Daoy (cell line): ENCODE measurements at regions not wholly inside any gene's neighbourhood (a gene's known extent, or its start where the extent isn't known, plus 50 kb on each side); places are given as distances from the start of the nearest gene placed in this dataset.

ENCODE experiments used
- DNase-seq: peaks from one replicate; pipeline ENCODE4 v3.0.0-alpha.2; 2015; ENCODE audit warnings: low read depth

DNA sequence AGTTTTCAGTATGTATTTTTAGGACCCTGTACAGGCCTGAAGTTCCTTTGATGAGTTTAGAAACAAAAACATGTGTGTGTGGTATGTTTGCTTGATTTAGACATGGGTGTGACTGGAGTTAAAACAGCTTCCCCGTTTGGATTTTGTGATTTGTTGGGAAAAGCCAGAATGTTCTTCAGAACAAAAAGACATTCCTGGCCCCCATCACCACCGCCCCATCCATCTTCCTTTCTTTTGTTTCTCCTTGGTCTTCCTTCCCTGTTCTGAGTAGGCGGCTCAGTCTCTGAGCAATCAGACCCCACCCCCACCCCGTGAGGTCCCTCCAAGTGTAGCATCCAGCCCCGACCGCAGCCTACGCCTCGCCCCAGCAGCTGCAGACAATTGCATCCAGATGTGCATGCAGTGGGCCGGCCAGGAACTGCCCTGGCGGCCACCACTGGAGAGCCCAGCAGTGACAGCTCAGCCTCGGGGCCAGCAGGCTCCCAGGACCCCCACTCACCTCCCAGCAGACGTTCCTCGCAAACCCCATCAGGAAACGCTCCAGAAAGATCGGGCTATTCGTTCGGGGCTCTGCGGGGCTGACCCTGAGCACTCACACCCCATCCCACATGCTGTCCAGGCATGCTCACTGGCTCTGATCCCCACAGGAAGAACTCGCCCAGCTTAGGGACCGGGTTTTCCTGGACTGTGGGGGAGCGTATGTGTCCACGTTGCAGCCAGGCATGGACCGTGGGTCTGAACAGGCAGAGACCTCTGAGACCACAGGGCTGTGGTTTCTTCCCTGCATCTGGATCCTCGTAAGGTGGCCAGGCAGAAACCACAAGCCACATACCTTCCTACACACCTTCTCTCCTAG is 99.8 kb upstream of the CDH5 start:
- peak; percentile 88 for DNase-seq

DNA sequence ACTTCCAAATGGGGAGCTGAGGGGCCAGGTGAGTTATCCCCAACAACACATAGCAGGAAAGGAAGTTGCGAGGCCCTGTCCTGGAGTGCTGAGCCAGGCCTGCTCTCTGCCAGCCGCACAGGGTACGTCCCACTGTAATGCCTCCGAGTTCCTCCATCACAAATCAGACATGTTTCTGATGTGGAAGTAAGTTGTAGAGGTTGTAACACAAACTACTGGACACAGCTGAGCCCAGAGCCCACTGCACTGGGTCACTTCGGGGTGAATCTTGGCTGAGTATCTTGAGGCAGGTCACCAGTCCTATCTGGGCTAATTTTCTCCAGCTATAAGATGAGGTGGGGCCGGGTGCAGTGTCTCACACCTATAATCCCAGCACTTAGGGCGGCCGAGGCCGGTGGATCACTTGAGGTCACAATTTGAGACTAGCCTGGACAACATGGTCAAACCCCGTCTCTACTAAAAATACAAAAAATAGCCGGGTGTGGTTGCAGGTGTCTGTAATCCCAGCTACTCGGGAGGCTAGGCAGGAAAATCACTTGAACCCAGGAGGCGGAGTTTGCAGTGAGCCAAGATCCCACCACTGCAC is 100.8 kb upstream of the CDH5 start:
- DNase-seq, result no peak

DNA sequence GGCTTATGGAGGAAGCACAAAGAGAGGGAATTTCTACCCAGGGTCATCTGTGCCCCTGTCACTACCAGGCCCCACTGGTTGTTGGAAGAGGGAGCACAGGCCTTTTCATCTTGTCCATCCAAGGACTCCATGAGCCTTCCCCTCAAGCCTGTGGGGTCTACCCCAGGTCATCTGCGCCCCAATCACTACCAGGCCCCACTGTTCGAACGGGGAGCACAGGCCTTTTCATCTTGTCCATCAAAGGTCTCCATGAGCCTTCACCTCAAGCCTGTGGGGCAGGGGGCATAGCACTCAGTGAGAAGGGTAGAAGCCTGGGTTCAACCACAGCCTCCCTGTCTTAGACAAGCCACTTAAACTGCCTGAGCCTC is 101.5 kb upstream of the CDH5 start:
- DNase-seq, result no peak

DNA sequence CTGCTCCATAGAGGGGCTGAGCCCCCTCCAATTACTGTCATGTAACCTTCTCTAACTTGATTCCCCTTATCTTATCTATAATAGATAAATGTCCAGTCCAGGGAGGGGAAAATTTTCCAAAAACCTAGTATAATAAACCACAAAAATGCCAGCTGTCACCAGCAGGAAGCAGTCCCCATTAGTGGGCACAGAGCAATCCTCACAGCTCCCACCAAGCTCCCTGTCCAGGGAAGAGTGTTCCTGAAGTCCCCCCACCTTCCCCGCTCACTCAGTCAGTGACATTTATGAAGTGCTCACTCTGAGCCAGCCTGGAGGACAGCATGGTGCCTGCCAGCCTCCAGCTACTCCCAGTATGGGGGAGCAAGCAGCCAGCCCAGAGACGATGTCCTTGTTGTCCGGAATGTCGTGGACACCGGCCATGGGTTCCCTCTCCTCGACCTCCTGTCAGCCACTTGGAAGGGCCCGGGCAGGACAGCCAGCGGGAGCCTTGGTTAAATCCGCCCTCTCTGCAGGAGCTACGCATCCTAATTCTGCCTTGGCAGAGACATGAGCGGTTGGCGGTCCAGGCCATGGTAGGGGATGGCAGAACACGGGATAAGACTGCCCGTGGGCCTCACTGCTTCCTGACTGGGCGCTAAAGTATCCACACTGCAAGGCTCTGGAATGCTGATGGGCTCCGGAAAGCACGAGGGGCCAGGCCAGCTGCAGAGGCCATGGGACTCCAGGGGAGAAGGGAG is 102.0 kb upstream of the CDH5 start:
- no peak for DNase-seq

DNA sequence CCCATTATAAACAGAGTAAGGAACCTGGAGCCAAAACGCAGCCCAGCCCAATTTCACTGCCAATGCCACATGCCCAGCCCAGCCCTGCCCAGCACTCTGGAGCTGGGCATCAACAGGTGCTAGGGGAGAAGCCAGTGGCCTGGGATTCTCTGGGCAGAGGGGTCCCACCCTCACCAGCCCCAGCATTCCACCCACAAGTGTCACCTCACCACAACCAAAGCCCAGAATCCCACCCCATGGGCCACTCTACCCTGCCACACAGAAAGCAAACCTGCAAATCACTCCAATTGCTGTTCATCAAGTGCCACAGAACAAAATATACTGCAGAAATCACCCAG is 102.5 kb upstream of the CDH5 start:
- no peak for DNase-seq

DNA sequence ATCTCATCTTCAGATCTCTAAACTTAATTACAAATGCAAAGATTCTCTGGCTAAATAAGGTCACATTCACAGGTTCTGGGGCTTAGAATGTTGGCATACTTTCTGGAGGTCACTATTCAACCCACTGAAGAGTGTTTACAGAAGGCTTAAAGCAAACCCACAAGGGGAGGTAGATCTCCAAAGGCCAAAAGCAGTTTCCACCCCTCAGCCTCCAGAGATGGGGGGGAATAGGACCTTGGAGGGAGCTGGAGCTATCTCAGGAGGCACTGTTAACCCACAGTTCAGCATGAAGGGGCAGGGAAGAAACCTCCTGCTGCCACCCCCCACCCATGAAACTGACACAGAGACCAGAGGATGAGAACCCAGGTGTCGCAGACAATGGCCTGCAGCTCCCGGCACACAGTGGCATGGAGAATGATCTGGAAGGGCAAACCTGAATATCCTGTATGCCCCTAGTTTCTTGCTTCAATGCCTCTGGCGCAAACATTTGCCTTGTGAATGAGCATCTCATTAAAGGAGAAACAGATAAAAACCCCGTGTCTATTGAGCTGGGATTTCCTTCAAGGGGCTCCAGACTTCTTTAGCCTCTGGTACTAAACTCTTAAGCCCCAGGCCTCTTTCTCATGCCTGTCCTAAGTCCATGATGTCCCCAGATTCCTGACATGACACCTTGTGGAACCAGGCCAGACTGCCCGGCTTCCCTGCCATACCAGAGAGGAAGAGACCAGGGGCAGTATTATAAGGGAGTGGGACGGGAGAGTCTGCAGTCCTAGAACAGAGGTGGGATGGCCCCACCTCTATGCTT is 103.1 kb upstream of the CDH5 start:
- DNase-seq, result no peak

DNA sequence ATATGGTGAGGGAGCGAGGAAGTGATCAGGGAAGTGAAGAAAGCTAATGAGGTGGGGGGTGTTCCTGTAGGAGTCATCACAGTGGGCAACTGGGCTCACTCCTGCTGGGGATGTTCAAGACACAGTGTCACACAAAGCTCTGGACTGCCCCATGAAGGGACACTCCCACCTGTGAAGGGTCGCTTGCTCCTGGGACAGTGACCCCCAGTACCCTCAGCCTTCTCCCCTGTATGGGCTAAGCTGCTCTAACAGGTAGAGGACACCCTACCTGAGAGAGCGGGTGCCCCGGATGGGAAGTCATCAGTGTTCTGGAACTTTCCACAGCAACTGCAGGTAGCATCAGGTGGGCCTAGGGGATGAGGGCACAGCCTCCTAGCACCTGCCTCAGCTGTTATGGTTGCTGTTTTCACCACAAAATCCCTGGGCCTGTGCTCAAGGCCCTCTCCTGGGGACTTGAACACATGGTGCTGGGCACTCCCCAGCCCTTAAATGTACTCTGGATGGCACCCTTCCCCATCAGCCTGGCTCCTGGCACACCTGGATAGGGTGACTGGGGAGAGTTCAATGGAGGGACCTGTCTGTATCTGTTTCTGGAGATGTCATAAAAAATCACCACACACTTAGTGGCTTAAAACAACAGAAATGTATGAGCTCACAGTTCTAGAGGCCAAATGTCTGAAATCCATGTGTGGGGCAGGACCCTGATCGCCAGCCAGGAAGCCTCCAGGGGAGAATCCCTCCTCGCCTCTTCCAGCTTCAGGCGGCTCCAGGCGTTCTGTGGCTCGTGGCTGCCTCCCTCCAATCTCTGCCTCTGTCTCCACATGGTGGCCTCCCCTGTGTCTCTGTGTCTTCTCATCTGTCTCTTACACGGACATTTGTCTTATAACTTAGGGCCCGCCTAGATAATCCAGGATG is 104.0 kb upstream of the CDH5 start:
- peak; percentile 46 for DNase-seq

DNA sequence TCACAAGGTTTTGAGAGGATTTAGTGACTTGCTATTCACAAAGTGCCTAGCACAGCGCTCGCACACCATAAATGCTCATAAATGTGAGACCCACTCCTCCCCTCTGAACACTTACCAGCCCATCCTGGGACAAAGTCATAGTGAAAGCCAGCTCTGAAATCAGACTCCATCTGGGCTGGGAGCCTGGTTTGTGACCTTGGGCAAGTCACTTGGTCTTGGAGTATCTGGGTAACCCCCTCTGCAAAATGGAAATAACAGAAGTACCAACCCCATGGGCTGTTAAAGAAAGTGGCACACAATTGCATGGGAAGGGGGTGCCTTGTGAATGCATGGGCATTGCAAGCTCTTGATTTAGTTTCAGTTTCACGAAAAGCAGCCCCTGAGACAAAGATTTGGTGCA is 104.7 kb upstream of the CDH5 start:
- no peak for DNase-seq

DNA sequence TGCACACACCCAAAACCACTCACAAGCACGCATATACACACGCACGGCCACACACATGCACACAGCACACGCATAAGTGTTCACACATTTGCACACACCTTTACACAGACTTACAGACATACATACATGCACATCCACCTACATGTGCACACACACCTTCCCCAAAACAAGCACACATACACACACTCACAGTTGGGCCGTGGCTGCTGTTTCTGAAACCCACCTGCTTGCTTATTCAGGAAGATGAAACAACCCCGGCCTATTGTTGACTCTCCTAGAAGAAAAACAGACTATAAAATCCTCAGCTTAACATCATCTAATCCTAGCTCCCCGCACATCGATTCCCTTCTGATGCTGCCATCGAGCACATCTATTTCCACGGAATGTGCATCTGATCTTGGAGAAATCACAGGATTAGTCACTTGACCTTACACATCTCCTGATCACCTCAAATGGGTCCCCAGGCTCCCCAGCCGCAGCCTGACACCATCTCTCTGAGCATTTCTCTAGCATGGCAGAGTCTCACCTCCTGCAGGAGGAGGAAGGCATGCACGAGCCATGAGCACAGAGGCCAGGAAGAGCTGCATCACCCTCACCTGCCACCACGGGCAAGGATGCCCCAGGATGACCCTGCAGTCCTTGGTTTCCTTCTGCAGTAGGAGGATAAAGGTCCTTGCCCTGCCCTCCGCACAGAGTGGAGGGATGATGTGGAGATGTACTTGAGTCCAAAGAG is 105.8 kb upstream of the CDH5 start:
- no peak for DNase-seq

DNA sequence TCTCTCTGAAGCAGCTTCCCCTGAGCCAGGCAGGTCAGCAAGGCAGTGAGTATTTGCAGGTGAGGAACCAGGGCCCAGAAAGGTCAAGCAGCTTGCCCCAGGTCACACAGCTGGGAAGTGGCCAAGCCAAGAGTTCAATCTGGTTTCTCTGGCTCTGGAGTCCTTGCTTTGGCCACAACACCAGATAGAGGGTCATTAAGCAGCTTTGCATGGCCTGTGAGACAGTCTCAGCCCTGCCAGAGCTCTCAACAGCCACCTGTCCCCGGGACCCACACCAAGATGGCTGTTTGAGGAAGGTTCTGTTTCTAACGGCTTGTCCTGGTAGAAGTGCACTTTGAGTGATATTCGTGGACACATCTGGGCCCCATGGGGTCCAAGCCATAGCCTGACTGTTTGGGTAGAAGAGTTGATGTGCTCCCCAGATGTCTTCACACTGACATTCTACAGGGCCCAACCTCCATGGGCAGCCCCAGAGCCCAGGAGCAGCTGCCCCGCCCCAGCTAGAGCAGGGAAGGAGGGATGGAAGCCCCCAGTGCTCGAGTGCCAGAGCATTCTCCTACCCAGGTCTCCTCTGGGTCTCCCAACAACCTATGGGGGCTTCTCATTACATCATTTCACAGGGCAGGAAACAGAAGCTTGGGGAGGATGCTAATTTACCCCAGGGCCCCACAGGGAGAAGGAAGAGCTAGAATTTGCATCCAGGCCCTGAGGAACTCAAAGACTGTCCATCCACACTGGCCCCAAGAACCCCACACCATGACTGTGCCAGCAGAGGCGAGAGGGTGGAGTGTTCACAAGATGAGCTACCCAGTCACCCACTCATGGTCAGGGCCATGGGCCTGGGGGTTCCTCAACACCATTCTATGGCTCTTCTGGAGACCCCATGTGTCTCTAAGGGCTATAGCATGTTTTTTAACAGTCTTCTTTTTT is 107.3 kb upstream of the CDH5 start:
- DNase-seq, result no peak

DNA sequence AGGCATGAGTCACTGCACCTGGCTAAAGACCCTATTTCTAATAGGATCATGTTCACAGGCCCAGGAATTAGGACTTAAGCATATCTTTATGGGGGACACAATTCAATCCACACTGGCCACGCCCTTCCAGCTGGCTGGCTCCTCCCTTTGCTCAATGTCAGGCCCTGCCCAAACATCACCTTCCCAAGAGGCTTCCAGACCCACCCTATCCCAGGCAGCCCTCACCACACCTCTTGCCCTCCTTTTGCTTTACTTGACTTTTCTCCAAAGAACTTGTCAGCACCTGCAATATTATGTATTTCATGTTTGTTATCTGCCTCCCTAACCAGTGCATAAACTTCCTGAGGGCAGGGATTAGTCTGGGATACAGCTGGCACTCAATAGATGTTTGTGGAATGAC is 109.6 kb upstream of the CDH5 start:
- DNase-seq, result no peak

DNA sequence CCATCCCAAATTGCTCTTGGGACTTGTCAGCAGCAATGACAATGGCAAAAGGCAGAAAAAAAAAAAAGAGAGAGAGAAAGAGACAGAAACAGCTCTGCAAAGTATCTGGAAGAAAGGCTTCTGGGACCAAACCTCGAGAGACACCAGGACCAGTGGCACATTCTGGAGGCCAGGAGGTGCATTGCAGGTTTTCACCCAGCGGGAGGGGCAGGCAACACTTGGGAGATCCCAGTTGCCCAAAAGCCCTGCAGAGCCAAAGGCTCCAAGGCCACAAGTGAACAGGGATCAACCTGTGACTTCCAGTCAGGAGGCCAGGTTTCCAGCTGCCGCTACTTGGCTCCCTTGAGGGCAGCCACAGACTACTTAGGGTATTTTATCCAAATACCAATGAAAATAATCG is 110.8 kb upstream of the CDH5 start:
- DNase-seq, result no peak

DNA sequence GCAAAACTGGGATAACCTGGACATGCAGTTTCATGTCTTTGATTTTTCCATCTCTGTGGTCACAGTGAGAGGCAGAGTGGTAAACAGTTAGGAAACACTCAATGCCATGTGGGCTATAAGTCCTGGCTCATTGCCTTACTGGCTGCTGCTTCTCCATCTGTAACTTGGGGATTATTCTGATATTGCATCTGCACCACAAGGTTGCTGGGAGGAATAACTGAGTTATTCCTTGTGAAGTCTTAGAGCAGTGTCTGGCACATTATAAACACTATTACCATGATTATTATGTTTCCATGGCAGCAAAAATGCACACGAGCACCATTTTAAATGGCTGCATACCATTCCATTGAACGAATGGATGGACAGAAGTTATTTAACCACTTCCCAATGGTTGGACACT is 111.7 kb upstream of the CDH5 start:
- DNase-seq, result no peak

DNA sequence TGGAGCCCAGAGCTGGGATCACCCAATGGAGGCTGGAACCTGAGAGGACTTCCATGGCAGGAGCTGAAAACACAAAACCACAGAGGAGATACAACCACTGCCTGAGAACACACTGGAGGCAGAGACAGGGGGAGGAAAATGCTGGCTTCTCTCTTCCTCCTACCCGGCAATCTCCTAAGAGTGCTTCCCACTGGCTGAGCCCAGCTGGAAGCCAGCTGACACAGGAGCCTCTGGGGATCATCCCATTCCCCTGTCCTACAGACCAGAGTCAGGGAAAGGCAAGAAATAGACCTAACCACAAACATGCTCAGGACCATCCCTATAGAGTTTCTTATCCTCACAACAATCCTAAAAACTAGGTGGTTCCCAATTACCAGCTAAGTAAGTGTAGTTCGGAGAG is 112.4 kb upstream of the CDH5 start:
- no peak for DNase-seq

DNA sequence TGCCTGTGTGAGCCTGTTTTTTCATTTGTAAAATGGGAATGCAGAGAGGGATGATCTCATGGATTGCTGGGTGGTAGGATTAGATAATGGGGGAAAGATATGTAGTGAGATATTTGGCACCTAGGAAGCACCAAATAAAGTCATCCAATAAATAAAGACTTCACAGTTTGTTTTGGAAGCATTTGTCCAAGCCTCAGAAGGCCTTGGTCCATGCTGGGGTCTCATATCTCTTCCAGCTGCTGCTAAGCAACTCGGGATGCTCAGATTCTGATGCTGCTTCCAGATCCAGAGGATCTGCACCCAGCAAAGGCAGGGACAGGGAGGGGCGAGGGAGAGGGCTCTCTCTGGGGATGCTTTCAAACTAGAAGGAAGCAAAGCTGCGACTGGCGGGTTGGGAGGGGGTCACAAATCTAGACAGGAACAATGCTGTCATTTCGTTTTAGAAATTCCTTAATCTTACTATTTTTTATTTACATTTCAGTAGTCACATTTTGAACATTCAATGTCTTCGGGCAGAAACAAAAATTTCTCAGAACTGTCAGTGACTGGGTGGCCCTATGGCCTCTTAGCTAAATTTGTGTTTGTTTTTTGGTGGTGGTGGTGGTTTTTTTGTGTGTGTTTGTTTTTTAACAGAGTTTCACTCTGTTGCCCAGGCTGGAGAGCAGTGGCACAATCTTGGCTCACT is 114.9 kb upstream of the CDH5 start:
- no peak for DNase-seq

DNA sequence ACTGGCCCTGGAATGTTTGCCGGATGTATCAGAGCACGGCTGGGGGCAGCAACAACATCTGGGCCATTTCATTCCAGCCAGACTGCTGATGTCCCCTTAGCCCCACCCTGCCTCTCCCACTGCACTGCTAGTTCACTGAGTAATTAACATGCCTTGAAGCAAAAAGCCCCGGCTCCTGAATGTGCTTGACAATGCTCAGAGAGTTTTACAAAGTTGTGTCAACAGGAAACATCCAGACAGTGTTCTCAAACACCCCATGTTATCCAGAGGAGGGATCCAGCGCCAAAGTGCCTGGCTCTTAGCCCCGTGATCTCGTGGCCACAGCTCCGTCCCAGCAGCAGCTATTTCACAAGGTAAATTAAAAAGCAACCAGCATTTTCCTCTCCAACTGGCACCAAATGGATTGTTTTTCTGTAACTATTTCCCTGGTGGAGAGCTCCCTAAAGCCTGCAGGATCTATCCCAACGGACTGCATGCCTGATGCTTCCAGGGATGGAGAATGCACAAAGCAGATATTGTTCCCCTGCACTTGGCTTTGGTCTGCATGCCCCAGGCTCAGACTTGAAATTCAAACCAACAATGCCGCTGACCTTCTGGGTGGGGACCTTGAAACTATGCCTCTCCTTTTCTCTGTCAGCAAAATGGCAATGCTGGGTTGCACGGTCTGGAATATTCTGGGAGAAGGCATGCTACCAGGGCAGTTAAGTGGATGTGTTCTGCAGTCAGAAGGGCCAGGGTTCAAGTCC is 115.6 kb upstream of the CDH5 start:
- DNase-seq, result peak; percentile 87

DNA sequence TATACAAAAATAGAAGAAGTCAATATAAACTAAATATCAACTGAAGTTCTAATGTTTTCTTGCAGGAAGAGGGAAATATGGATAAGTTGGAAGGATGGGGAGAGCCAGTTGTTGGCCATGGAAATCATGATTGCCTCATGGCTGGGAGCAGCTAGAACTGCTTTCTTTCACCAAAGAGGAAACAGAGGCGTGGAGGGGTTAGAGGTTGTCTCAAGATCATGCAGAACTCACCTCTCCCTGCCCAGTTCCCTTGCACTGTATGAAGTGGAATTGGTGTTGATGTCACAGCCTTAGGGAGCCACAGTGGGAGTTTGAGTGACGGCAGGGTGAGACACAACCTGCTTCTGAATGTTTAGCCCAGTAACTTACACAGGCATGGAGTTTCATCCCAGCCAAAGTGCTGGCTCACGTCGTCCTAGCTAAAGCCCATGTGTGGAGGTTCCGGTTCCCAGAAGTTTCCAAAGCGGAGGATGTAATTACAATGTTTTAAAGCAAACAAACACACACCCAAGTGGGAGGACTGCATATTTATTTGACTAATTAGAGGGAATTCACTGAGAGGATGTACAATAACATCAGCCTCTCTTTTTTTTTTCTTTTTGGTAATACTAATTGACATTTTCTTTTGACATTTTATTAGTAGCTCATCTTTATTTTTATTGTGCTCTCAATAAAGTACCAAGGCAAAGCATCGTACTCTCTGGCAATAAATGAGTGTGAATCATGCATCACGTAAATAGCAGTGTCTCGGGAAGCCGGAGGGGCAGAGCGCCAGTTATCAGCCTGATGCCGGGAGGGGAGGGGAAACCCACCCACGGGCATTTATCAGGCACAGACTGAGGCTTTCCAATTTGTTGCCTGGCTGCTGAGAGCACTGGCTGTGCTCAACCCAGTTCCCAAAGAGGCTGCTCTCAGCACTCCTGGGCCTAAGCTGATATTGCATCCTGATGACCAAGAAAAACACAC is 118.7 kb upstream of the CDH5 start:
- DNase-seq, result peak; percentile 37
